Activated naive CD8-positive, alpha-beta T cell treated with anti-CD3 and anti-CD28 coated beads, Interleukin-2, amount 50 U/mL, for 16 hours (primary cell): ENCODE measurements at regions not wholly inside any gene's neighbourhood (a gene's known extent, or its start where the extent isn't known, plus 50 kb on each side); places are given as distances from the start of the nearest gene placed in this dataset.

Experiments used
- DNase-seq: peaks from one replicate; pipeline ENCODE4 v3.0.0-alpha.2; 2020; ENCODE audit warnings: low read depth, low spot score

DNA sequence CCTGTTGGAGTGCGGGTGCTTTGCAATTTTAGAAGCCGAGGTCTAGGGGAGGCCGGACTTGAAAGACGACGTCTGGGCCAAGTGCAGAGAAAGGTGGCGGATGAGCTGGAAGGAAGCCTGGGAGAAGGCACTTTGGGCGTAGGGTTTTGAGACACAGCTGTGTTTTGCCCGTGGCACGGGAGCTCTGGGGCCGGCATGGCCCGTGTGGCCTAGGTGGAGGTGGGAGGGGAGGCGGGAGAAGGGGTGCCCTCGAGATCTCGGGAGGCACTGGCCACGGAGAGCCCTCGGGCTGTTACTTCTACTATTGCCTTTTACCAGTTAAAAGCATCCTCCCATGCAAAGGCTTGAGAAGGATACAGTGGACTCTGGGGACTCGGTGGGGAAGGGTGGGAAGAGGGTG is 161.9 kb downstream of the FOXL1 start:
- no peak for DNase-seq

DNA sequence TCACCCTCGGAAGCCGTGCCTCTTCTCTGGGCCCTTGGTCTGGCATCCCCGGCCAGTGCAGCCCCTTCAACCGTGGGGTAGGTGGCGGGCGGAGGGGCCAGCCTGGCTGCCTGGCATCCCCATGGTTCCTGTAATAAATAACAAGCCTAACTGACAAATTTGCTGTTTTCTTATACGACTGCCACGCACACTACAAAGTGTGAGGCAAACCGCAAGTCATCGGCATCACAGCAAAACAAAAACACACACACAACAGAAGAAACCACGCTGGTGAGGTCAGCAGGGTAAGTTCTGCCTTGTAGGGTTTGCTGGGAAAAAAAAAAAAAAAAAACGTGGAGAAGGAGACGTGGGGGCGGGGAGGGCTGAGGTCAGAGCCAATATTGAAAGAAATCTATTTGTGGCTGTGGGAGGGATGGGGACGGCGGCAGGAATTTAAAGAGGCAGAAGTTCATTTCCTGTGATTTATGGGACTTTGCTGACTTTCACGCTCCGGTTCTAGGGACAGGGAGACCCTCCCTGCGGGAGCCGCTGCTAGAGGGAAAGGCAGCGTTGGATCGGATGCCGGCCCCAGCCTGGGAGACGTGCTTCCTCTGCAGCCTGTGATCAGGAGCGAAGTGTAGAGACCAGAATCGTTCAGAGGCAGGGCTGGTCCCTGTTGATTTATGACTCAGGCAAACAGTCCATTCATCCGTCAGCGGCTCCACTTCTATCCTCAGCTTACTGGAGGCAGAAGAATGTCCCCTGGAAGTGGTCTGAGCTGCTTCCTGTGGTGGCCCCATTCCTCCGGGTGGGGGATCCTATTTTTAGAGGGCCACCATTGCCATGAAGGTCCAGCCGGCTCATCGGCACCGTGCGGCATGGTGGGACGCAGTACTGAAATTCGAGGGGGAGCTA is 162.8 kb downstream of the FOXL1 start:
- no peak for DNase-seq

DNA sequence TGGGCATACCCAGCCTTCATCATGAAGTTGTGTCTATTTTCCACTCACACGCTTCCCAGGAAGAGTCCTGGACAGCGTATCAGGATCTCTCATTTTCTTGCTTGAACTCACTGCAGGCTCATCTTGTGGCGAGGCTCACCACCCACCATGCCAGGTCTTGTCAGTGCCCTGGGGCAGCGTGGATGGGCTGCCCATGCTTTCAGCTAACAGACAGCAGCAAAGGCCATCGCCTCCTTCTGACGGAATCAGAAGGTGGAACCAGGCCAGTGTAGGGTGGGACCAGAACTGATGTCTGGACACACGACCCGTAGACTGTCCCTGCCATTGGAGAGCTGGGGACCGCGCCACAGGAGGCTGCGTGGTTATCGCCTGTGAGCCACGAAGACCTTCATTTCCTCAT is 169.4 kb downstream of the FOXL1 start:
- no peak for DNase-seq

DNA sequence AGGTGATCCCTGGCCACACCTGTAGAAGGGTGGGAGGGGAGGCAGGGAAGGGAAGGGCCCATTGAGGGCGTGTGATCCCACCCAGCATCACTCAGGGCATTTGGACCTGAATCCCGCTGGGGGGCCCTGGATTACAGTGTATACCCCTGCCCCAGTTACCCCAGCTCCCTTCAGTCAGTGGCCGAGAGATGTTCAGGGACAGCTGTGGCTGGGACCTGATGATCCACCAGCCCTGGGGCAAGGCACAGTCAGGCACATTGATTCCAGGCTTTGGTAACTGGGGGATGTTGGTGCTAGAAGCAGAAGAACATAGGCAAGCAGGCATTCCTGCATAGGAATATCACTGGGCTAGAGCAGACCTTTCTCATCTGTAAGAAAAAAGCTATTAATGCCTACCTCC is 170.3 kb downstream of the FOXL1 start:
- no peak for DNase-seq

DNA sequence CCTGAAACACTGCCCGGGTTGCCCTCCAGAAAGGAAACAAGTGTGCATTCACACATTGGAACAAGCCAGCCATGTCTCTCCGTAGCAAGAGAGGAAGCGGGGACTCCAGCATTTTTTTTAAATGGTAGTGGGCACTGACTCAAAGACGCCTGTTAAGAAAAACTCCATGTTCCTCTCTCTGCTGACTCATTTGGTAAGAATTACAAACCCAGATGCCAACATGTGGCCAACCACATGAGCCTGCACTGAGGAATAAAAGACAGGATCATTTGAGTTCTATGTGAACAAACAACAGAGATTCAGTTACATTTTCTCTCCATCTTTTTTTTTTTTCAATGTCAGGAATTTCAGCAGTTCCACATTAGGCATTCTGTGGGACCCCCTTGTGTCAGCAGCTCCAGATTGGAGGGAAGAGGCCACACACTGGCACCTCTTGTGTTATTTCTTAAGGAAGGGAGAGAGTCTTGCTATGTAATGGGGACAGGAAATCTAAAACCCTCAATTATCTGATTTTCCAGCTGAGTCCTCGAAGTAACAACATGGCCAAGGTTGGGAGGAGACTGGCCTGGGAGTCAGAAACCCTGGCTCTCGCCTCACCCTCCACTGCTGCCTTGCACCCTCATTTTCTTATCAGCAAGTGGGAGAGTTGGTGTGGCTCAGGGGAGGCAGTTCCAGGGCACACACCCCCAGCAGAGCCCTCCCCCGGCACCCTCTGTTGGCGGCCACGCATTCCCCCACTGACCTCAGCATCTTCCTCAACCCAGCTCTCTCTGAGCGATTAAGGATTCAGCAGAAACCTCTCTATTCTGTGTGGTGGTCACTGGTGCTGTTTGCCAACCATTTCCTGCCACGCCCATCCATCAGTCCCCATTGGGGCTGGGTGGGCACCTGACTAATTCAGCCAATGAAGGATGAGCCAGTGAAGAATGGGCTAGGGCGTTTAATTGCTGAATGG is 173.0 kb downstream of the FOXL1 start:
- no peak for DNase-seq

DNA sequence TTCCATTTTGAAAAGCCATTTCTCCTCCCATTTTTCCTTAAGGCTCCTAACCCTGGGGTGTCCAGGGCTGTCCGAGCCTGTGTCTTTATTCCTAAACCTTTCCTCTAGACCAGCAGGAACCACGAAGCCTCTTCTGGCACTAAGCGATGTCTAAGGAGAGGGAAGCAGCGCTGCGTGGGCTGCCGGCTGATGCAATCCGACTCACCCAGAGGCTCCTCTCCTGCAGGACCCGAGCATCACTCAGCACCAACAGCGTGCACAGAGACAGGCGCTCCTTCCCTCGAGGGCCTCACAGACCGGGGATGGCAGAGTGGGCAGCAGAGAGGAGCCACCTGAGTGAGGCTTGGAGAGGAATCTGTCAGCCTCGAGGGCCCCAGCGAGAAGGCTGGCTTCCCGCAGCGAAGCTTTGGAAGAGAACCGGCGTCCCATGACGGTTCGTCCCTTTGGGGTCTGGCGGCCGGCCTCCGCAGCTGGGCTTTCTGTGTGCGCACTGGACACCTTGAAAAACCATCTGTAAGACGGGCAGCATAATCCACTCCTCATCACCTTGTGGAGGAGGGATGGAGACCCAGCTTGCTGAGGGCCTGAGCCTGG is 174.3 kb downstream of the FOXL1 start:
- DNase-seq: no peak

DNA sequence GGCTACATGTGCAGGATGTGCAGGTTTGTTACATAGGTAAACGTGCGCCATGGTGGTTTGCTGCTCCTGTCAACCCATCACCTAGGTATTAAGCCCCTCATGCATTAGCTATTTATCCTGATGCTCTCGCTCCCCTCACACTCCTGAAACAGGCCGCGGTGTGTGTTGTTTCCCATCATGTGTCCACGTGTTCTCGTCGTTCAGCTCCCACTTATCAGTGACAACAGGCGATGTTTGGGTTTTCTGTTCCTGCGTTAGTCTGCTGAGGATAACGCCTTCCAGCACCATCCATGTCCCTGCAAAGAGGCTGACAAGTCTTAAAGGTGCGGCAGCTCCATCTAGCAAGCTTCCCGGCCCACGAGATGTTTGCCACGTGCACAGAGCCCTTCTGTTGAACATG is 175.1 kb downstream of the FOXL1 start:
- no peak for DNase-seq

DNA sequence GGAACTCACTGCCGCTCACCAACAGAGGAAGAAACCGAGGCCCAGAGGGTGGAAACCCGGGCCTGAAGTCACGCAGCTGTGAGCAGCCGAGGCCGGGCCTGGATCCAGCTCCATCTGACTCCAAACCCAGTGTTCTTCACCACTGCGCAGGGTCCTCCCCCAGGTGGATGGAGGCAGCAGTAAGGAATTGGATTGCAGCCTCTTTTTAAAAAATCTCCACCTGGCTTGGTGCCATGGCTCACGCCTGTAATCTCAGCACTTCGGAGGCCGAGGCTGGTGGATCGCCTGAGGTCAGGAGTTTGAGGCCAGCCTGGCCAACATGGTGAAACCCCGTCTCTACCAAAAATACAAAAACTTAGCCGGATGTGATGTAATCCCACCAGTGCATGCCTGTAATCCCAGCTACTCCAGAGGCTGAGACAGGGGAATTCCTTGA is 177.2 kb downstream of the FOXL1 start:
- no peak for DNase-seq

DNA sequence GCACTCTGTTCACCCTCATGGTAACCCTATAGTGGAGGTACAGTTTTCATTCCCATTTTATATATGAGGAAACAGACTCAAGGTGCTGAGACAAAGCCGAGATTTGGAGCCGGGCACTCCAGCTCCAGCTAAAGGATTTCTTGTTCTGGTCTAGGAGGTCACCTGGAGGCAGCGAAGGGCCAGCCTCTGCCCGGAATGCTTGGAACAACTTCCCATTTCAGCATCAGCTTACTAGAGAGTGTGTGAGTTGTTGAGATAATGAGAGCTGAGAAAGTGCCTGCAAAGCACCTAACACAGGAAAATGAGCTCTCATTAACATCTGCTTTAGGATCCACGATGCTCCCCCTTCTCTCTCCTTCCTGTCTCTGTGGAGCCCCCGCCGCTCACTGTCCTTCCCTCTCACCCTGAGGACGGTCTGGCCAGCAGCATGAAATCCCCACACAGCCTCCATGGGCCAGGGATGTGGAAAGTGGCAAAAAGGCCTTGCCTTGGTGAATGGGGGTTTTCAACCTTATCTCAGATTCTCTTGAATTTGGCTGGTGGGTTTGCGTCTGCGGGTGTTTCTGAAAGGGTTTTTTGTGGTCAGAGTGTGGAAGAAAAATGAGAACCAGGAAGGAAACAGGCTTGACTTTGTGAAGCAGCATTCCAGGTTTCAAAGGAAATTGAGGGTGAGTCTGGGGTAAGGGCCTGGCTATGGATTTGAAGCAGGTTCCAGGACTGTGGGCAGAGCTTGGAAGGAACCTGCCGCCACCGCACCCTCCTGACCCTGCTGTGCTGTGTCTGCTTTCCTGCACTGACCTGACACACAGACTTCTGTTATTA is 178.7 kb downstream of the FOXL1 start:
- DNase-seq: no peak

DNA sequence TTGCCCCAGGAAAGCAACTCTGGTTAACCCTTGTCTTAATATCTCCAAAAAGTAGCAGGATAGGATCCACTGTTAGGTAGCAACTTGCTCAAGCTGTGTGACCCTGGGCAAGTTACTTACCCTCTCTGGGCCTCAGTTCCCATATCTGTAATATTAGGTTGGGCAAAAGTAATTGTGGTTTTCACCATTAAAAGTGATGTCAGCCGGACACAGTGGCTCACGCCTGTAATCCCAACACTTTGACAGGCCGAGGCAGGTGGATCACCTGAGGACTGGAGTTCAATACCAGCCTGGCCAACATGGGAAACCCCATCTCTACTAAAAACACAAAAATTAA is 179.3 kb downstream of the FOXL1 start:
- no peak for DNase-seq

DNA sequence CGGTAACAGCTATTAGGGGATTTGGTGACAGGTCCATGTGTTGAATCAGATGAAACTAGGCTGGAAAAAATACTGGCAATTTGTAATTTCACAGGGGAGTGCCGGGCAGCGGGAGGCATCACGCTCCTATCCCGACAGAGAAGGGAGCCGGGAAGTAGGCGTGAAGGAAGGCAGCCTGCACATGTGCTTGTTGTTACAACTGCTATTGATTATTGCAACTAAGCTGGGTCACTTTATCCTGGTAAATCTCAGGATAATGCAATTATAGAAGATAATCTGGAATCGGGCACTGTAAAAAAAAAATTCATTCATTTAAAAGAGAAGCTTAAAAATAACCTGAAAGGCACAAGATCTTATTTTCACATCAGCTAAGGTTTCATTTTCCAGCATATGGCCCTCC is 180.6 kb downstream of the FOXL1 start:
- DNase-seq: no peak

DNA sequence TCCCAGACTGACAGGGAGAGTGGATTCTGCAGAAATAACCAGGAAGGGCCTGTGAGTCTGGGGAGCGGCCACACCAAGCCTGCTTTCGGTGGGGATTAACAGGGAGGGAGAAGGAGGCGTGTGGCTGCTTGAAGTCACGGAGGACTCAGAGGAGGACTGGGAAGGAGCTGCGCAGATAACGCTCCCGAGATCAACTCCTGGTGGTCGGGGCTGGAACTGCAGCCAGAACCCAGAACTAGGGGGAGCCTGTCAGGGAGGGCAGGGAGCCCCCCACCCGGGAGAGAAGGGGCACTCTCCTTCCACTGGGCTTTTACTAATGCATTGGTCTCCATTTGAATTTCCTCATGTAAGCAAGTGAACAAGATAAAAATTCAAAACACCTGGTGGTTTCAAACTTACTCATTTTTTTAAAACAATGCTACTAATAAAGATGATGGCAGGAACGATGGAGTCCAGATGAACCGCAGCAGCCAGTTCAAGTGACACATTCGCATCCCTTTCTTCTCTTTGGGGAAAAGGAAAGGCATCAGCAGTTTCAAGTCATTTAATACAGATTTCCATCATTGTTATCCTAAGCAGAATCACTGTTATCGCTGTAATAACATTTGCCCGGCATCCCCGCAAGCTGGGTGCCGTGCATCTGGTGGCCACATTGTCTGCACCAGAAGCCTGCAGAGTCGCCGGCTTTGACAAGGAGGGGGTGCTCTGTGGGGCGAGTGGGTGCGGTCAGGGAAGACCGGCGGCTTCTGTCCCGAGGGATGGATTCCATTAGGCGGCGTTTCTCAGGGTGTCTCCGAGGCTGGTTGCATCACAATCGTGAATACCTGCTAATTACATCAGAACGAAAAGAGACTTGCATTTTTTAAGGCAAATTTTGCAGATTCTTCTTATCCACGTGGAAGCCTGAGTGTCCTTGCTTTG is 183.0 kb downstream of the FOXL1 start:
- no peak for DNase-seq

DNA sequence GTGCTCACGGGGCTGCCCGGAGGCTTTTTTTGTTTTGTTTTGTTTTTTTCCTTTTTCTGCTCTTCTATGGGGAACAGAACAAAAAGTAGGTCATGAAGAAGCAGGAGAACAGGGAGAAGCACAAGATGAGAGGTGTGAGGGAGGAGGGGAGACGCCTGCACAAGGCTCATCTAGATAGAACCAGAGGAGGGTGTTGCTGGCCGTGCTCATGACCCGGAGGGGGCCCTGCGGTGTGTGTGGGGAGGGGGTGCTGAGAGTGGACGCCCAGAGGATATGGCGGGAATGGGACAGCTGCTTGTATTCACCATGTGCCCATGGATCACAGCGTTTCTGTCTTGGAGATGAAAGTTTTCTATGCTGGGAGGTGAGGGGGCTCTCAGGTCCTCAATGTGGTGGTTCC is 183.7 kb downstream of the FOXL1 start:
- no peak for DNase-seq

DNA sequence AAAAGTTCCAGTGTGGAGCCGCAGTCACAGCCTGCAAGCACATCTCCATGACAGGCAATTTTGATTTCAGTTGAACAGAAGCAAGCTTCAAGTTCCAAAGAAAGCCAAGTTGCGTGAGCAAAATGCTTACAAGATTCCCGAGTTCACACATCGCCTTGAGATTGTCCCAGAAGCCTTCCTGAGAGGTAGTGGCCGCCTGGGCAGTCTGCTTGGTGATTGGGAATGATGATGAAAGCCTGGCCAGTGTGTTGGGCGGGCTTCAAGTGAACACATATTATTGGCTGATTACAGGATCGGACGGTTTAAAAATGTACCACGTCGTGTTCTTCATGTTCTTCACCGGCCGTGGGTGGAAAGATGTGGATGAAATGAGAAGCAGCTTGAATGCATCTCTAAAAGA is 185.5 kb downstream of the FOXL1 start:
- DNase-seq: no peak

DNA sequence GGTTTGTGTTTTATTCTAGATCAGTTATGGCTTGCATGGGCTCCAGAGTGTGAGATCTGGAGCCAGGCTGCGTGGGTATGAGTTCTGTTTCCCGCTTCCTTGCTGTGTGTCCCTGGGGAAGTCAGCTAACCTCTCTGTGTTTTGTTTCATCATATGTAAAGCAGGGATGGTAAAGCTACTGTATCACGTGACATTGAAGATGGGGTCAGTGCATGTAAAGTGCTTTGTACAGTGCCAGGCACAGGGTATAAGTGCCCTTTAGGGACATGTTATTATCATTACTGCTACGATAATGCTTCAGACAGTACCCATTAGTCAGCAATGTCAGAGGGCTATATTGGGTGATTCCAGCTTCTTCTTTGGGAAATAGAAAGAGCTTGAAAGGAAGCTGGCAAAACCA is 186.2 kb downstream of the FOXL1 start:
- no peak for DNase-seq

DNA sequence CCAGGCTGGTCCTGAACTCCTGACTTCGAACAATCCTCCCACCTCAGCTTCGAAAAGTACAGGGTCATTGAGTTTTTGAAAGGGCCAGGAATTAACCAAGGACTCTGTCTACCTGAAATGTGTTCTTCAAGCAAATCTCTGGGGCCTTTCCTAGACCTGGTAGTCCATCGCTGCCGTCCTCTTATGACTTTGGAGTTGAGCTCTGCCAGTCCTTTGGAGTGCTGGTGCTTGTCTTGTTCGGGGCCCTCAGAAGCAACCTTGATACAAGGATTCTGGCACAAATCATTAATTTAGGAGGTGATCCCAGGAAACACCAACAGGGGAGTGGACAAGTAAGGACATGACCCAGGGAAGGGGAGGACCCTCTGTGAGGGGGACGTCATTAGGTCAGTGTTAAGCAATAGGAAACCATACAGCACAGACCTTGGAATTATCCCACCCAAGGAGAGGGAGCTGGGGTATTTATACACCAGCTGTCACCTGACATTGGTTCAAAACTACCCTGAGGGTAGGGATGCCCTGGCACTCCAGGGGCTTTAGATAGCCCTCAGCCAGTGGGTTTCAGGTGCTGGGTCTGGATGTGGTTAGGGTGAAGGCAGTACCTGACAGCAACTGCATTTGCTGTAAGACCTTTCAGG is 187.2 kb downstream of the FOXL1 start:
- no peak for DNase-seq

DNA sequence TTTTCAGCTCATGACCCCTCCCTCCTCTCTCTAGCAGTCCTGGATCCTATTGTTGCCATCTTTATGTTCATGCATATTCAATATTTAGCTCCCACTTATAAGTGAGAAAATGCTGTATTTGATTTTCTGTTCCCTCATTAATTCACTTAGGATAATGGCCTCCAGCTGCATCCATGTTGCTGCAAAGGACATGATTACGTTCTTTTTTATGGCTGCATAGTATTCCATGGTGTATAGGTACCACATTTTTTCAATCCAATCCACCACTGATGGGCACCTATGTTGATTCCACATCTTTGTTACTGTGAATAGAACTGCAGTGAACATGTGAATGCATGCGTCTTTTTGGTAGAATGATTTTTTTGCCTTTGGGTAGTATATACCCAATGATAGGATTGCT is 188.4 kb downstream of the FOXL1 start:
- DNase-seq: no peak

DNA sequence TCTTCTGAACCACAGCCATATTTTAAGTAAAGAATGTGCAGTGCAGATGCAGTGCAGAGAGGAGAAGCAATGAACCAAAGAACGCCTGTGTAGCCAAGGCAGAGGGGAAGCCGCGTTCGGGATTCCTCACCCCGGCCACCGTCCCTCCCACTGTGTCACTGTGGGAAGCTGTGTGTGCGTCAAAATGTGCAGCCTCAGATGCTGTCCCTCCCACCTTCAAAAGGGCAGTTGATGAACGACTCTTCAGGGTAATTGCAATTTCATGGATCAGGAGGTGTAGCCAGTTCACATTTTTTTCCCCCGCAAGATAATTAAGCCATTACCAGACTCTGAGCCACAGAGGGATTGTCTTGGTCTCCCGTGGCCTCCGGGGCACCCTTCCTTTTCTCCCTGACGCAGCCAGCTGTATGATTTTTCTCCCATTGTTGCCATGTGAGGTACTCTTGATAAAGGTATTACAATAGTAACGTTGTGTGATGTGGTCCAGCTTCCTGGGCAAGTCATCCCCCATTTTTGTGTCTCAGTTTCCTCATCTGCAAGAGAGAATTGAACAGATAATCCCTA is 190.0 kb downstream of the FOXL1 start:
- DNase-seq: no peak

DNA sequence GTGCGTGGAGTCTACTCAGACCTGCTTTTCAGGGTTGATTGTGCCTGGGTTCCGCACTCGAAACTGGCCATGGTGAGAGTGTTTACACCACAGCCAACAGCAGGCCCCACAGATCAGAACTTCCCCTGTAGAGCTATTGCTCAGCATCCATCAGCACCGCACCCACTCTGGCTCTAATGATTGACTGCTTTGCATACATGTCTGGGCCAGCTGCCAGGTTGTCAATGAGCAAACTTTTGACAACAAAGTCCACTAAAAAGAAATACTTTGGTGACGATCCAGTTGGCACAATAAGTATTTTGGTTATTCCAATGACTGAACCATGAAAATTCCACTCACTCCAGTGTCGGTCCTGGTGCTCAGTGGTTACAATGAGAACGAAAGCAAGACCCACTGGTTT is 190.7 kb downstream of the FOXL1 start:
- no peak for DNase-seq
